Endodermal cell (in vitro differentiated cells): ENCODE measurements at regions not wholly inside any gene's neighbourhood (a gene's known extent, or its start where the extent isn't known, plus 50 kb on each side); places are given as distances from the start of the nearest gene placed in this dataset.

Source experiments
- DNase-seq: peaks from one replicate; pipeline ENCODE4 v3.0.0-alpha.2; 2017
- H3K27ac ChIP-seq: 2 replicates; pipeline ENCODE4 v1.5.1; 2013; ENCODE audit warnings: mild to moderate bottlenecking, low read depth, low read length, moderate library complexity
- H3K27me3 ChIP-seq: 2 replicates; pipeline ENCODE4 v1.6.1; 2013; ENCODE audit warnings: mild to moderate bottlenecking, low read length, moderate library complexity; ENCODE audit not compliant: insufficient read depth, control insufficient read depth, poor library complexity, severe bottlenecking
- H3K36me3 ChIP-seq: 2 replicates; pipeline ENCODE4 v1.7.0; 2013; ENCODE audit warnings: mild to moderate bottlenecking, low read length, moderate library complexity; ENCODE audit not compliant: control insufficient read depth, insufficient read depth
- H3K4me1 ChIP-seq: one replicate; pipeline ENCODE4 v1.7.0; 2013; ENCODE audit warnings: low read length; ENCODE audit not compliant: control insufficient read depth, insufficient read depth
- H3K4me3 ChIP-seq: 2 replicates; pipeline ENCODE4 v1.5.1; 2013; ENCODE audit warnings: mild to moderate bottlenecking, low read length, moderate library complexity
- H3K9ac ChIP-seq: 2 replicates; pipeline ENCODE4 v1.6.1; 2013; ENCODE audit warnings: mild to moderate bottlenecking, low read length, moderate library complexity; ENCODE audit not compliant: poor library complexity, severe bottlenecking; ENCODE audit errors: extremely low read depth
- H3K9me3 ChIP-seq: 2 replicates; pipeline ENCODE4 v1.6.1; 2013; ENCODE audit warnings: mild to moderate bottlenecking, low read length, moderate library complexity; ENCODE audit not compliant: control insufficient read depth
- H3K27ac Mint-ChIP-seq: 2 replicates; pipeline ENCODE4 v1.8.0; 2020; ENCODE audit warnings: mixed read lengths
- H3K27me3 Mint-ChIP-seq: 2 replicates; pipeline ENCODE4 v1.8.0; 2021; ENCODE audit warnings: mild to moderate bottlenecking, mixed read lengths; ENCODE audit not compliant: insufficient read depth
- H3K36me3 Mint-ChIP-seq: 2 replicates; pipeline ENCODE4 v1.8.0; 2020; ENCODE audit warnings: low read depth, mixed read lengths
- H3K4me1 Mint-ChIP-seq: 2 replicates; pipeline ENCODE4 v1.8.0; 2020; ENCODE audit warnings: mixed read lengths
- H3K4me3 Mint-ChIP-seq: 2 replicates; pipeline ENCODE4 v1.8.0; 2020; ENCODE audit warnings: mild to moderate bottlenecking, moderate library complexity, mixed read lengths
- H3K9me3 Mint-ChIP-seq: 2 replicates; pipeline ENCODE4 v1.8.0; 2020; ENCODE audit warnings: mild to moderate bottlenecking, mixed read lengths
- CTCF ChIP-seq: fragments of 200-600 bp; sonication (generic); conservative IDR thresholded peaks from 2 replicates; pipeline ENCODE4 v1.5.0; 2021; ENCODE audit warnings: antibody characterized with exemption, mild to moderate bottlenecking
- WGBS, 2 experiments: methylation state at CpG; one replicate each; pipeline versions ENCODE4 v1.1.5 to v1.1.7; 2013; ENCODE audit warnings: missing lambda C conversion rate in 2 of 2, mixed read lengths in 1 of 2; ENCODE audit not compliant: insufficient coverage in 1 of 2, insufficient read length in 1 of 2; 5-methylcytosine and 5-hydroxymethylcytosine counted together

DNA sequence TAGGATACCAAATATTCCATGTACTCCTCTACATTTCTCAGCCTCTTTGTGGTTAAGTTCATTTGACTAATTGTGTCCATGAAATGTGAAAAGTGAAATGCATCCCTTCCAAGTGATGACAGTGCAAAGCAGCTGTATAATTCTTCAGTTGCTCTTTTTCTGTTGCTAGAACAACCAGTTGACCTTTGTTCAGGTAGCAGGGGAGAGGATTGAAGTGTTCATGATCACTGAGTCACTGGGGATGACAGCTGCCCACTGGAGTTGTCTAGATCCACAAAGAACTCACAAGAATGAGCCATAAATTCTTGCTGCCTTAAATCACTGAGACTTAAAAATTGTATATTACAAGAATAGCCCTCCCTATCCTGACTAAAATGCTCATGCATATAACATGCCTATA is 254.6 kb downstream of the EPHA7 start:
- H3K4me1 ChIP-seq: no peaks in the 10 kb centered on the region
- H3K27me3 Mint-ChIP-seq: no peaks in the 10 kb centered on the region
- no peaks in the 10 kb centered on the region for H3K4me1 Mint-ChIP-seq
- H3K27me3 ChIP-seq: no peaks in the 10 kb centered on the region
- H3K27ac ChIP-seq: no peak overlapping the region
- no peak for TF ChIP-seq CTCF
- no peak overlapping the region for H3K9ac ChIP-seq
- H3K9me3 Mint-ChIP-seq: peaks cover 5% of the 10 kb centered on the region
- no peak overlapping the region for H3K27ac Mint-ChIP-seq
- H3K36me3 Mint-ChIP-seq: no peaks in the 10 kb centered on the region
- H3K4me3 Mint-ChIP-seq: no peak overlapping the region
- H3K36me3 ChIP-seq: no peaks in the 10 kb centered on the region
- H3K9me3 ChIP-seq: no peaks in the 10 kb centered on the region
- no peak overlapping the region for H3K4me3 ChIP-seq
- DNase-seq: no peak

- H3K27ac Mint-ChIP-seq: no peak overlapping the region
- no peaks in the 10 kb centered on the region for H3K36me3 Mint-ChIP-seq
- Histone ChIP-seq H3K4me3 (no peak overlapping the region), H3K27ac (no peak overlapping the region), H3K27me3 (no peaks in the 10 kb centered on the region), H3K9me3 (no peaks in the 10 kb centered on the region), H3K36me3 (no peaks in the 10 kb centered on the region), H3K4me1 (no peaks in the 10 kb centered on the region), H3K9ac (no peak overlapping the region)
- H3K4me3 Mint-ChIP-seq: no peak overlapping the region
- H3K4me1 Mint-ChIP-seq: no peaks in the 10 kb centered on the region
- TF ChIP-seq CTCF: no peak
- DNase-seq: no peak
- H3K27me3 Mint-ChIP-seq: no peaks in the 10 kb centered on the region
- WGBS, 2 experiments: 88 to 93% methylated on average over 1 to 3 of the region's 3 CpGs
- H3K9me3 Mint-ChIP-seq: peaks cover 8% of the 10 kb centered on the region
Measured at GRCh38 chr6:93163146-93163545, 256.2 kb downstream of the EPHA7 start.

DNA sequence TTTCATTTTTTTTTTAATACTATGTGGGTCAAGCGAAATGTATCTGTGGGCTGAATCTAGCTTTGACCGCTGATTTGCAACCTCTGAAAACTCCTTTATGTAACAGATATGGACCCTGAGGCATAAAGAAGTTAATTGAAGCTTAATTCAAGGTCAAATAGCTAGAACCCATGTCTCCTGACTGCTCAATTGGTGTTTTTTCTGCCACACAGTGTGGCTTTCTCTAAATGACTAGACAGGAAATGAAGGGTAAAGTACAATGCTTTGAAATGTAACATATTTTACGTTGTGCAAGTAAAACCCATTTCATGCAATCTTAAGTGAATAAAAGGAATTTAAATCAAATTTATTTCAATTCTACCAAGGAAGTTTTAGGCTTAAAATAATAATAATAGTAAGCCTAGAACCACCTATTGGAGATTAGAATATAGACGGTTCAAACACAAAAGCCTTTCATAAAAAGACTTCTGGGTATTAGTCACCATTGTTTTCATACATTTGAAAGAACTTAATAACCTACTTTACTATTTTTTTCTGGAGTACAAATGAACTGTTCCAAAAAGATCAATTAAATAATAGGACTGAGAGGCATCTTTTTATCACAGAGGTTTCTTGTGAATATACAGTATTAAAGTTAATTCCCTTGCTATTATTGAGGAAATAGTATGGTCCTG is 279.8 kb downstream of the EPHA7 start:
- Histone ChIP-seq H3K27me3 (no peaks in the 10 kb centered on the region), H3K9me3 (no peaks in the 10 kb centered on the region), H3K9ac (no peak overlapping the region), H3K4me3 (no peak overlapping the region), H3K27ac (no peak overlapping the region), H3K4me1 (peaks cover 4% of the 10 kb centered on the region), H3K36me3 (no peaks in the 10 kb centered on the region)
- 97% methylated on average over 3 of the region's 4 CpGs; no CpG with 5 or more reads in 1 of the 2 experiments for WGBS, 2 experiments
- H3K4me3 Mint-ChIP-seq: no peak overlapping the region
- no peaks in the 10 kb centered on the region for H3K27me3 Mint-ChIP-seq
- no peak for DNase-seq
- no peaks in the 10 kb centered on the region for H3K36me3 Mint-ChIP-seq
- H3K27ac Mint-ChIP-seq: no peak overlapping the region
- TF ChIP-seq CTCF: no peak
- H3K4me1 Mint-ChIP-seq: peaks cover 13% of the 10 kb centered on the region
- H3K9me3 Mint-ChIP-seq: no peaks in the 10 kb centered on the region
